ENCODE measurements at regions not wholly inside any gene's neighbourhood (a gene's known extent, or its start where the extent isn't known, plus 50 kb on each side); places are given as distances from the start of the nearest gene placed in this dataset.
A peak's percentile ranks its signal among the peaks of the same experiment; 100 is the strongest.

DNA sequence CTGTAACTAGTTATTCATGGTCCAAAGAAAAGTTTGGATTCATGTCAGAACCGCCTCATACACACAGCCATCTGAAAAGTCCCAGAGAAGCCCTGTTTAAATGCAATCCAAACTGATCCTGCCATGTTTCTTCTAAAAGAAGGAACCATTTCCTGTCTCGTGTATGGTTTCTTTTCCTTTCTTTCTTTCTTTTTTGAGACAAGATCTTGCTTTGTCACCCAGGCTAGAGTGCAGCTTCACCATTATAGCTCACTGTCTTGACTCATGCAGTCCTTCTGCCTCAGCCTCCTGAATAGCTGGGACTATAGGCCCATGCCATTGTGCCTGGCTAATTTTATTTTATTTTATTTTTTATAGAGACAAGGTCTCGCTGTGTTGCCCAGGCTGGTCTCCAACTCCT, 77.4 kb upstream of the NSMCE3 start:
- Histone ChIP-seq H3K9me3 (ENCODE audit: control insufficient read depth, insufficient read depth, low read depth, low read length) (no peaks in the 10 kb centered on the region), H3K27ac (ENCODE audit: extremely low read depth, low read depth, low read length) (no peak overlapping the region), H3K4me1 (ENCODE audit: control insufficient read depth, insufficient read depth, low read length) (no peaks in the 10 kb centered on the region), H3K36me3 (ENCODE audit: control insufficient read depth in 2 of 2, insufficient read depth in 1 of 2, low read length in 2 of 2) (no peaks in the 10 kb centered on the region), H3K4me3 (ENCODE audit: low read depth, low read length) (no peak overlapping the region)
- CTCF ChIA-PET: no interaction called here
- TF ChIP-seq TRIM28 (IDR thresholded peaks at IDR 0.05; ENCODE audit: borderline replicate concordance, low read length) (no peak), ZIC2 (tag by site-specific recombination; IDR thresholded peaks at IDR 0.05) (no peak), ZNF670 (tag by site-specific recombination; IDR thresholded peaks at IDR 0.05; ENCODE audit: low read depth) (no peak), ZBTB20 (tag by site-specific recombination; IDR thresholded peaks at IDR 0.05) (no peak), ZNF473 (tag by site-specific recombination; IDR thresholded peaks at IDR 0.05) (no peak)
- POLR2A ChIA-PET: no interaction called here

DNA sequence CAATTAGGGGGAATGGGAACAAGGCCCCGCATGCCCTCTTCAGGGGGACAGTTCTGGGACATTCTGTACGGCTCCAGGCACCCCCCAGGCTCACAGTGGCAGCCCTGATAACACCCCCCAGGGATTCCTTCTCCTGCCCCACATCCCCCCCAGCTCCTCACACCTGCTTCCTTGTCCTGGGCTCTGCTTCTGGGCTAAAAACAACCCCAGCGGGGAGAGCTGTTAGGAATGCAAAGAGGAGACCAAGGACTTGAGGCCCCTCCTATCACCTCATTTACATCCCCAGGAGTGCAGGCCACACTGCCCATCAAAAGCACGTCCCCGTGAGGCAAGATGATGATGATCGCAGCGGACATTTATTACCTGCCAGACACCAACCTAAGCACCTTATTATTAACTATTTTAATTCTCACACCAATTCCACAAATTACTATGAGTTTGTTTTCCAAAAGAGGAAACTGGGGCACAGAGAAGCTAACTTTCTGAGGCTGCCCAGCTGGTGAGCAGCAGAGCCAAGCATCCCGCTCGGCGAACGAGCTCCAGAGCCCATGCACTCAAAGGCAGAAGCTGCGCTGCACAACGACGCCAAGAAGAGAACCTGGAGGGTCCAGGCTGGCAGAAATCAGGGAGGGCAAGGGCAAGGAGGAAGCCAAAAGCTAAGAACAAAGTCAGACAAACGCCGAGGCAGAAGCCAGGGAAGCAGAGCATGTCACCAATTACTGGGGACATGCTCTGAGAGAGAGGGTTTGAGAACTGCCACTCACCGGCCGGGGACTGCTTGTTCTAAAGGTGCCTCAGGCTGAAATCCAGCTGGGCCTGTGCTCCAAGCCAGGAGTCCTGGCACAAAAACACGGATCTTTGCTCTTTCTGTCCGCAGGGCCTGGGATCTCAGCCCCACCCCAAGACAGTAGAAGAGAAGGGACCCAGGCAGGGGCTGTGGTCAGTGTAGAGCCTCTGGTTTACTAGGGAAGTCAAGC, 76.2 kb upstream of the NSMCE3 start:
- Histone ChIP-seq H3K9me3 (ENCODE audit: control insufficient read depth, insufficient read depth, low read depth, low read length) (no peaks in the 10 kb centered on the region), H3K4me1 (ENCODE audit: control insufficient read depth, insufficient read depth, low read length) (no peaks in the 10 kb centered on the region), H3K36me3 (ENCODE audit: control insufficient read depth in 2 of 2, insufficient read depth in 1 of 2, low read length in 2 of 2) (no peaks in the 10 kb centered on the region), H3K4me3 (ENCODE audit: low read depth, low read length) (no peak overlapping the region), H3K27ac (ENCODE audit: extremely low read depth, low read depth, low read length) (no peak overlapping the region)
- ChIA-PET CTCF (no interaction called here), POLR2A (no interaction called here)
- TF ChIP-seq ZNF221 (tag by site-specific recombination; IDR thresholded peaks at IDR 0.05; ENCODE audit: borderline replicate concordance) (no peak), WT1 (tag by site-specific recombination; IDR thresholded peaks at IDR 0.05) (no peak), ZNF510 (tag by site-specific recombination; IDR thresholded peaks at IDR 0.05; ENCODE audit: insufficient replicate concordance) (no peak), ZNF292 (tag by site-specific recombination; IDR thresholded peaks at IDR 0.05; ENCODE audit: borderline replicate concordance, low read depth) (no peak), ZIC2 (tag by site-specific recombination; IDR thresholded peaks at IDR 0.05) (peak; percentile 26; the same call in 1 of the 2 replicates), OSR2 (tag by site-specific recombination; IDR thresholded peaks at IDR 0.05) (no peak)
- TF ChIP-seq, protein P1, sequence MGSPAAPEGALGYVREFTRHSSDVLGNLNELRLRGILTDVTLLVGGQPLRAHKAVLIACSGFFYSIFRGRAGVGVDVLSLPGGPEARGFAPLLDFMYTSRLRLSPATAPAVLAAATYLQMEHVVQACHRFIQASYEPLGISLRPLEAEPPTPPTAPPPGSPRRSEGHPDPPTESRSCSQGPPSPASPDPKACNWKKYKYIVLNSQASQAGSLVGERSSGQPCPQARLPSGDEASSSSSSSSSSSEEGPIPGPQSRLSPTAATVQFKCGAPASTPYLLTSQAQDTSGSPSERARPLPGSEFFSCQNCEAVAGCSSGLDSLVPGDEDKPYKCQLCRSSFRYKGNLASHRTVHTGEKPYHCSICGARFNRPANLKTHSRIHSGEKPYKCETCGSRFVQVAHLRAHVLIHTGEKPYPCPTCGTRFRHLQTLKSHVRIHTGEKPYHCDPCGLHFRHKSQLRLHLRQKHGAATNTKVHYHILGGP (tag by site-specific recombination; IDR thresholded peaks at IDR 0.05): no peak

DNA sequence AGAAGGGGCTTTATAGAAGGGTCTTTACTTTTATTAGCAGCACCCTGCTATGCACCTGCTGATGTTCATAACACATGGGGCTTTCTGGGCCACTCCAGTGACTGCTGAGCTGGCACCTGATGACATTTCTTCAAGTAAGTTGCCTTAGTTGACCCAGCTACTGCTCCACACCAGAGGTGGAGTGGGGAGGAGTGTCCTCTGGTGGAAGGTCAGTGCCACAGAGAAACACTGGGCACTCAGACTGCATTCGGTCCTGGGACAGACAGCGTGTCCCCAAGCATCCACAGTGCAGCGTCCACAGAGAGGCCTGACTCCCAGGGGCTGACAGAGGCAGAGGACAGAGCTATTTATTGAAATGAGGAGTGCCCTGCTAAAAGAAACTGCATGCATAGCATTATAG, 74.9 kb upstream of the NSMCE3 start:
- H3K36me3 ChIP-seq (ENCODE audit: control insufficient read depth in 2 of 2, insufficient read depth in 1 of 2, low read length in 2 of 2): no peaks in the 10 kb centered on the region
- POLR2A ChIA-PET: no interaction called here
- CTCF ChIA-PET: no interaction called here
- no peak overlapping the region for H3K4me3 ChIP-seq (ENCODE audit: low read depth, low read length)
- no peaks in the 10 kb centered on the region for H3K4me1 ChIP-seq (ENCODE audit: control insufficient read depth, insufficient read depth, low read length)
- no peaks in the 10 kb centered on the region for H3K9me3 ChIP-seq (ENCODE audit: control insufficient read depth, insufficient read depth, low read depth, low read length)
- no peak overlapping the region for H3K27ac ChIP-seq (ENCODE audit: extremely low read depth, low read depth, low read length)
- TF ChIP-seq ZNF114 (tag by site-specific recombination; IDR thresholded peaks at IDR 0.05): no peak
- TF ChIP-seq ZBTB20 (tag by site-specific recombination; IDR thresholded peaks at IDR 0.05): no peak
- TF ChIP-seq, protein P2, sequence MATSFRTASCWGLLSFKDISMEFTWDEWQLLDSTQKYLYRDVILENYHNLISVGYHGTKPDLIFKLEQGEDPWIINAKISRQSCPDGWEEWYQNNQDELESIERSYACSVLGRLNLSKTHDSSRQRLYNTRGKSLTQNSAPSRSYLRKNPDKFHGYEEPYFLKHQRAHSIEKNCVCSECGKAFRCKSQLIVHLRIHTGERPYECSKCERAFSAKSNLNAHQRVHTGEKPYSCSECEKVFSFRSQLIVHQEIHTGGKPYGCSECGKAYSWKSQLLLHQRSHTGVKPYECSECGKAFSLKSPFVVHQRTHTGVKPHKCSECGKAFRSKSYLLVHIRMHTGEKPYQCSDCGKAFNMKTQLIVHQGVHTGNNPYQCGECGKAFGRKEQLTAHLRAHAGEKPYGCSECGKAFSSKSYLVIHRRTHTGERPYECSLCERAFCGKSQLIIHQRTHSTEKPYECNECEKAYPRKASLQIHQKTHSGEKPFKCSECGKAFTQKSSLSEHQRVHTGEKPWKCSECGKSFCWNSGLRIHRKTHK (tag by site-specific recombination; IDR thresholded peaks at IDR 0.05): no peak
- TF ChIP-seq ZNF302 (tag by site-specific recombination; IDR thresholded peaks at IDR 0.05; ENCODE audit: low read depth): no peak
- no peak for TF ChIP-seq ZNF132 (tag by site-specific recombination; IDR thresholded peaks at IDR 0.05; ENCODE audit: borderline replicate concordance)
- TF ChIP-seq, protein P3, sequence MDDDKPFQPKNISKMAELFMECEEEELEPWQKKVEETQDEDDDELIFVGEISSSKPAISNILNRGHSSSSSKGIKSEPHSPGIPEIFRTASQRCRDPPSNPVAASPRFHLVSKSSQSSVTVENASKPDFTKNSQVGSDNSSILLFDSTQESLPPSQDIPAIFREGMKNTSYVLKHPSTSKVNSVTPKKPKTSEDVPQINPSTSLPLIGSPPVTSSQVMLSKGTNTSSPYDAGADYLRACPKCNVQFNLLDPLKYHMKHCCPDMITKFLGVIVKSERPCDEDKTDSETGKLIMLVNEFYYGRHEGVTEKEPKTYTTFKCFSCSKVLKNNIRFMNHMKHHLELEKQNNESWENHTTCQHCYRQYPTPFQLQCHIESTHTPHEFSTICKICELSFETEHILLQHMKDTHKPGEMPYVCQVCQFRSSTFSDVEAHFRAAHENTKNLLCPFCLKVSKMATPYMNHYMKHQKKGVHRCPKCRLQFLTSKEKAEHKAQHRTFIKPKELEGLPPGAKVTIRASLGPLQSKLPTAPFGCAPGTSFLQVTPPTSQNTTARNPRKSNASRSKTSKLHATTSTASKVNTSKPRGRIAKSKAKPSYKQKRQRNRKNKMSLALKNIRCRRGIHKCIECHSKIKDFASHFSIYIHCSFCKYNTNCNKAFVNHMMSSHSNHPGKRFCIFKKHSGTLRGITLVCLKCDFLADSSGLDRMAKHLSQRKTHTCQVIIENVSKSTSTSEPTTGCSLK (tag by site-specific recombination; IDR thresholded peaks at IDR 0.05): no peak
- TF ChIP-seq ZNF830 (tag by site-specific recombination; IDR thresholded peaks at IDR 0.05; ENCODE audit: low read depth): no peak
- TF ChIP-seq ZNF707 (tag by site-specific recombination; IDR thresholded peaks at IDR 0.05): no peak
- TF ChIP-seq, protein P4, sequence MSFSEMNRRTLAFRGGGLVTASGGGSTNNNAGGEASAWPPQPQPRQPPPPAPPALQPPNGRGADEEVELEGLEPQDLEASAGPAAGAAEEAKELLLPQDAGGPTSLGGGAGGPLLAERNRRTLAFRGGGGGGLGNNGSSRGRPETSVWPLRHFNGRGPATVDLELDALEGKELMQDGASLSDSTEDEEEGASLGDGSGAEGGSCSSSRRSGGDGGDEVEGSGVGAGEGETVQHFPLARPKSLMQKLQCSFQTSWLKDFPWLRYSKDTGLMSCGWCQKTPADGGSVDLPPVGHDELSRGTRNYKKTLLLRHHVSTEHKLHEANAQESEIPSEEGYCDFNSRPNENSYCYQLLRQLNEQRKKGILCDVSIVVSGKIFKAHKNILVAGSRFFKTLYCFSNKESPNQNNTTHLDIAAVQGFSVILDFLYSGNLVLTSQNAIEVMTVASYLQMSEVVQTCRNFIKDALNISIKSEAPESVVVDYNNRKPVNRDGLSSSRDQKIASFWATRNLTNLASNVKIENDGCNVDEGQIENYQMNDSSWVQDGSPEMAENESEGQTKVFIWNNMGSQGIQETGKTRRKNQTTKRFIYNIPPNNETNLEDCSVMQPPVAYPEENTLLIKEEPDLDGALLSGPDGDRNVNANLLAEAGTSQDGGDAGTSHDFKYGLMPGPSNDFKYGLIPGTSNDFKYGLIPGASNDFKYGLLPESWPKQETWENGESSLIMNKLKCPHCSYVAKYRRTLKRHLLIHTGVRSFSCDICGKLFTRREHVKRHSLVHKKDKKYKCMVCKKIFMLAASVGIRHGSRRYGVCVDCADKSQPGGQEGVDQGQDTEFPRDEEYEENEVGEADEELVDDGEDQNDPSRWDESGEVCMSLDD (tag by site-specific recombination; IDR thresholded peaks at IDR 0.05): no peak
- TF ChIP-seq, protein P5, sequence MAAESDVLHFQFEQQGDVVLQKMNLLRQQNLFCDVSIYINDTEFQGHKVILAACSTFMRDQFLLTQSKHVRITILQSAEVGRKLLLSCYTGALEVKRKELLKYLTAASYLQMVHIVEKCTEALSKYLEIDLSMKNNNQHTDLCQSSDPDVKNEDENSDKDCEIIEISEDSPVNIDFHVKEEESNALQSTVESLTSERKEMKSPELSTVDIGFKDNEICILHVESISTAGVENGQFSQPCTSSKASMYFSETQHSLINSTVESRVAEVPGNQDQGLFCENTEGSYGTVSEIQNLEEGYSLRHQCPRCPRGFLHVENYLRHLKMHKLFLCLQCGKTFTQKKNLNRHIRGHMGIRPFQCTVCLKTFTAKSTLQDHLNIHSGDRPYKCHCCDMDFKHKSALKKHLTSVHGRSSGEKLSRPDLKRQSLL (tag by site-specific recombination; IDR thresholded peaks at IDR 0.05): no peak
- no peak for TF ChIP-seq ZNF530 (tag by site-specific recombination; IDR thresholded peaks at IDR 0.05; ENCODE audit: low read depth)
- no peak for TF ChIP-seq ZNF510 (tag by site-specific recombination; IDR thresholded peaks at IDR 0.05; ENCODE audit: insufficient replicate concordance)
